Activated effector memory CD4-positive, alpha-beta T cell treated with Interleukin-2 at 50 U/mL for 16 hours (primary cell): ENCODE measurements at regions not wholly inside any gene's neighbourhood (a gene's known extent, or its start where the extent isn't known, plus 50 kb on each side); places are given as distances from the start of the nearest gene placed in this dataset.
"Not testable (repeated sequence)": the region's sequence is repeated elsewhere in the genome, so short reads cannot be mapped to it uniquely, and the experiment has no call there.

ENCODE experiments used
- DNase-seq: peaks from one replicate; pipeline ENCODE4 v3.0.0-alpha.2; 2020

- no peak for DNase-seq
Observed at GRCh38 chr12:25424211-25424731, 128.8 kb downstream of the LMNTD1 start.

DNA sequence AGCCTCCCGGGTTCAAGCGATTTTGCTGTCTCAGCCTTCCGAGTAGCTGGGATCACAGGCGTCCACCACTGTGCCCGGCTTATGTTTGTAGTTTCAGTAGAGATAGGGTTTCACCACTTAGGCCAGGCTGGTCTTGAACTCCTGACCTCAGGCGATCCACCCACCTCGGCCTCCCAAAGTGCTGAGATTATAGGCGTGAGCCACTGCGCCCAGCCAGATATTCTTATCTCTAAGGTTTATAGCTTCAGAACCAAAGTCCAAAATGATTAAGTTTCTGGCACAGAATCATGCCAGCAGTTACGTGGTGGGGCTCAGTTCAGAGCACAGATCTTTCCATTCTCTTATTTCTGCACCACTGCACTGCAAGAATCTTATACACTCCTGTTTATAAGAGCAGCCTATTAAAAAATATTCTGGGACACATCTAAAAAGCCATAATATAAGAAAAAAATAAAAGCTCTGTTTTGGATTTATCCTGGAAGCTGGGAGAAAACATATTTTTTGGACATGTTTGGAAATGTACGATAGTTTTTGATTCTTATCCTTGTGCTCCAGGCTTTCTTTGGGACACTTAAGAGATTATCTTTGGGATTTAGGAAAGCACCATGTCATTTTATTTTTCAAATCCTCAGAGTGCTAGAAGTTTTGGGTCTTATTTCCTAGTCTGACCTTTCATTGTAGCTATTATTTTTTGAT lies 129.6 kb downstream of the LMNTD1 start:
- no peak for DNase-seq

DNA sequence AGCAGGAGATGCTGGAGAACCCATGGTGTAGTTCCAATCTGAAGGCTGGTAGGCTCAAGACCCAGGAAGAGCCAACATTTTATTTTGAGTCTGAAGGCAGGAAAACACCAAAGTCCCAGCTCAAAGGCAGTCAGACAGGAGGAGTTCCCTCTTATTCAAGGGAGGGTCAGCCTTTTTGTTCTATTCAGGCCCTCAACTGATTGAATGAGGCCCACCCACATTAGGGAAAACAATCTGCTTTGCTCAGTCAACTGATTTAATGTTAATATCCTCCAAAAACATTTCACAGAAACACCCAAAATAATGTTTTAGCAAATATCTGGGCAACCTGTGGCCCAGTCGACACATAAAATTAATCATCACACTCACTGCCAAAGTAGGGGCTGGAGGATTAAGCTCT lies 130.8 kb downstream of the LMNTD1 start:
- DNase-seq, result no peak

- no peak for DNase-seq
Observed at GRCh38 chr12:25421651-25422167, 131.4 kb downstream of the LMNTD1 start.

- DNase-seq, result no peak
Observed at GRCh38 chr12:25420116-25420515, 133.0 kb downstream of the LMNTD1 start.

- DNase-seq, result no peak
Observed at GRCh38 chr12:25419595-25419994, 133.5 kb downstream of the LMNTD1 start.

DNA sequence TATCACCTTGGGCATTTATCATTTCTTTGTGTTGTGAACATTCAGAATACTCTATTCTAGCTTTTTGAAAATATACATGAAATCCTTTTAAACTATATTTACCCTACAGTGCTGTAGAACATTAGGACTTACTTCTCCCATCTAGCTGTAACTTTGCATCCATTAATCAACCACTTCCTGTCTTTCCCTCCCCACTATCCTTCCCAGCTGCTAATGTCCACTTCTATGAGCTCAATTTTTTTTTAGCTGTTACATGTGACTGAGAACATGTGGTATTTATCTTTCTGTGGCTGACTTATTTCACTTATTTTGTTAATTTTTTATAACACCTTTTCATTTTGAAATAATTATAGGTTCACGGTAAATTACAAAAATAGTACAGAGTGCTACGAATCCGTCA lies 136.0 kb downstream of the LMNTD1 start:
- no peak for DNase-seq

- DNase-seq, result no peak
Observed at GRCh38 chr12:25416516-25416915, 136.6 kb downstream of the LMNTD1 start.

GRCh38 chr12:25415004-25415403 lies 138.1 kb downstream of the LMNTD1 start:
- DNase-seq, result no peak

DNA sequence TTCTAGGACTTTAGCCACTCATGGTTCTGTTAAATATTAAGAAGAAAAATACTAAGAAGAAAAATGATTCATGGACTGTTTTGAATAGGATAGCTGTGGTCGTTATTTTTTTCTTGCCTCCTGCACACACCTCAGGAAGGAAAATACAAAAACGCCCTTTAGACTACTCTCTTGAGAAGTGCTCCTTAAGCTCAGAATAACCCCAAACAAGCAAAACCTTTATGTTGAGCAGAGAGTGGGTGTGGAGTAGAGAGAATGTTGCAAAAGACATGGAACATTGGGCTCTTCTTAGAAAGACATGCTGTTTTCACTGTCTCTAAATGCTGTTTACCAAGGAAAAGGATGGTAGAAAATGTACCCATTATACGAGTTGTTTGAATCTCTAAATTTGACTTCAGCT lies 140.3 kb downstream of the LMNTD1 start:
- DNase-seq, result no peak

GRCh38 chr12:25404955-25405354 lies 148.1 kb downstream of the LMNTD1 start:
- DNase-seq, result no peak

DNA sequence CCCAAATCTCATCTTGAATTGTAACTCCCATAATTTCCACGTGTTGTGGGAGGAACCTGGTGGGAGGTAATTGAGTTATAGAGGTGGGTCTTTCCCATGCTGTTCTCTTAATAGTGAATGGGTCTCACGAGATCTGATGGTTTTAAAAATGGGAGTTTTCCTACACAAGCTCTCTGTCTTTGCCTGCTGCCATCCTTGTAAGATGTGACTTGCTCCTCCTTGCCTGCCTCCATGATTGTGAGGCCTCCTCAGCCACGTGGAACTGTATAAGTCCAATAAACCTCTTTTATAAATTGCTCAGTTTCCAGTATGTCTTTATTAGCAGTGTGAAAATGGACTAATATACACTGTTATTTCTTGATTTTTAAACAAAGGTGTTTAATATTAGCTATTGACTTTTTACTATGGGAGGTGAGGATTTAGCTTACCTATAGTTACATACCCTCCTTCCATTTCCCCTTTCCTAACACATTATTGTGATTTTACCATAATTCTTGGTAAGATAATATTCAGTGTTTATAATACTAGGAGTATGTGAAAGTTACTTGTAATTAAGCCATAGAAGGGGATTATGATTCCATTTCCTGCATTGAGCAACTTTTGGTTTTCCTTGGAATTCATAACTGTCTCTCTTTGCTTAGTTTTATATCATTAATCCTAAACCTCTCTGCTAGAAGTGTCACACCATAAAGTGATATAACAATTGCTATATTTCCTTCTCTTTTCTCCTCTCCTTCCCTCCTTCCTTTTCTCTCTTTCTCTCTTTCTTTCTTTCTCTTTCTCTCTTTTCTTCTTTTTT lies 151.0 kb upstream of the KRAS start:
- no peak for DNase-seq

DNA sequence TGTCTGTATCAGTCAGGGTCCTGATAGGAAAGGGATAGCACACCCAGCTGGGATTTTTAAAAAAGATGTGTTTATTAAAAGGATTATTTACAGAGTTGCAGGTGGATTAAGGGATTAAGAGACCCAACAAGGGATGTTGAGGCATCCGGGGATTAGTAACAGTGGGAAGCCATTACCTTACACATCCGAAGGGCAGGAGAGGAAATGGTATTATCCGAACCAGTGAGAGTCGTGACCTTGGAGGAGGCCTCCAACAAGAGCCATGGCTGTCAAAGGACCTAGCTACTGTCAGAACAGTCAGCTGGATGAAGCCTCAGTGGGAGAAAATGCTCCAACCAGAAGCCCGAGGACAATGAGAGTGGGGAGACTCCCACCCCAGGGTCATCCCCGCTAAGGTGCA lies 146.3 kb upstream of the KRAS start:
- DNase-seq, result no peak

DNA sequence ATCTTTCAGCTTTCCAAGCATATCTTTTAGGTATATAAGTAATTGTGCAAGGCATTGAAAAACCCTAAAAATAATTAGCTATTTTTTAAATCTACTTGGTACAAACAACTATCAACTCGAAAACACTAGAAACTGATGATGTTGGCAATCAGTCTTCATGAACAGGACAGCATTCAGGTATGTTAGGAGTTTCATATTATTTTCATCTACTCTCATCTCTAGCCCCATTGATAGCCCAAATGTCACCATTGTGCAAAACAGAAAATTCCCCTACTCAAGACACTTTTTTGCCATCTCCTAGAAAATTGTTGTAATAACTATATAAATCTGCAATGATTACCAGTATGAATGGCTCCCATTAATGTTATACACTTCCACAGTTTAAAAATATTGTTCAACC lies 144.5 kb upstream of the KRAS start:
- DNase-seq, result no peak

DNA sequence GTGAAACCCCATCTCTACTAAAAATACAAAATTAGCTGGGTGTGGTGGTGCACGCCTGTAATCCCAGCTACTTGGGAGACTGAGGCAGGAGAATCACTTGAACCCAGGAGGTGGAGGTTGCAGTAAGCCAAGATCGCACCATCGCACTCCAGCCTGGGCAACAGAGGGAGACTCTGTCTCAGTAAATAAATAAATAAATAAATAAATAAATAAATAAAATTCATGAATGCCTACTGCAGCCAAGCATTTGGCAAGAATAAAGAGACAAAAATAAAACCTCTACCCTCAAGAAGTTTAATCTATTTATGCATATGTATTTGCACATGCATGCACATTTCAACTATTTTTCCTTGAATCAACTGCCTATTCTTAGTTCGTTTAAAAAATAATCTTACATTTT lies 144.0 kb upstream of the KRAS start:
- DNase-seq, result not testable (repeated sequence)

DNA sequence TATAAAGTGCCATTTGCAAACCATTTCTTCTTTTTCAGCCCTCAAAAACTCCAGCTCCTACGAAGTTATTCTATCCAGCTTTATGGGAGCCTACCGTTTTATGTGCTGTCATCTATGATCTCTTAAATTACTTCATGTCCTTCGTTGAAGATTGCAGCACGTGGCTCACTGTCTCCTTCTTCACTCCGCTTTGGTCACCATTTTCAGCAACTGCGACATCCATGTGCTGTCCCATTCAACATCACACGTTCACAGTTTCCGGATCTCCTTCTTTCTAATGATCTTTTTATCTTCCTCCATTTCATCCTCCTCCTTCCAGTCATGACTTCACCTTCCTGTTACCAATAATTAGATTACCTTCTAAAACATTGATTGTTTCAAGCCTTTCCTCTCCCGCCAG lies 143.3 kb upstream of the KRAS start:
- no peak for DNase-seq

GRCh38 chr12:25391346-25391745 lies 140.6 kb upstream of the KRAS start:
- not testable (repeated sequence) for DNase-seq

- no peak for DNase-seq
Observed at GRCh38 chr12:25388183-25388582, 137.5 kb upstream of the KRAS start.

GRCh38 chr12:25387732-25388050 lies 137.0 kb upstream of the KRAS start:
- DNase-seq, result no peak

GRCh38 chr12:25386831-25387731 lies 136.4 kb upstream of the KRAS start:
- DNase-seq, result peak; percentile 65

GRCh38 chr12:25384893-25385248 lies 134.1 kb upstream of the KRAS start:
- DNase-seq, result no peak

DNA sequence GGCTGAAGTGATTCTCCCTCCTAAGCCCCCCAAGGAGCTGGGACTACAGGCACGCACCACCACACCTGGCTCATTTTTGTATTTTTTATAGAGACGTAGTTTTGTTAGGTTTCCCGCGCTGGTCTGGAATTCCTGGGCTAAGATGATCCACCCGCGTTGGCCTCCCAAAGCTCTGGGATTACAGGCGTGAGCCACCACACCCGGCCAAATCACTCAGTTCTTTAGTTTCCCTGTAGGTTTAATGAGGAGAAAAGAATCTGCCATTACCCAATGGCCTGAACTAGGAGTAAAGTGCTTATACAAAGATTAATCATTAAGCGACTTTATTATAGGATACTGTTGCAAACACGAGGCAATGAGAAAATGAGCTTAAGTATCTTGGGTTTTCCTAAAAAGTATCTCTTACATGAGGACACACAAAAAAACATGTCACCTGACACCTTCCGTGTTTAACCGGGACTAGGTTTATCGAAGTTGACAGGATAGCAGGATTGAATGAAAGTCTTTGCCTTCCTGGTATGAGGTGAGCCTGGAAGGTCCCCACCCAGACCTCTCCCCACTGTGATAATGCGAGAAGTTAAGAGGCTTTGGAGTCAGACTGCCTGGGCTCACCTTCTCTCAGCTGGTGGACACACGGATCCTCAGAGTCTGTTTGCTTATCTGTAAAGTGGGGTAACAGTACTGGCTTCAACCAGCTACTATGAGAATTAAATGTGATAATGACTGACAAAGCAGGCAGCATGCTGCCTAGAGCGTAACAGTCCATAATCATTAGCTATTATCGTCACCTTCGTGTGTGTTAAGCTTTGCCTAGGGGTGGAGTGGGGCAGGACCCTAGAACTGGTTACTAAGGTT lies 133.5 kb upstream of the KRAS start:
- DNase-seq, result no peak
